ENCODE measurements at regions not wholly inside any gene's neighbourhood (a gene's known extent, or its start where the extent isn't known, plus 50 kb on each side); places are given as distances from the start of the nearest gene placed in this dataset.

DNA sequence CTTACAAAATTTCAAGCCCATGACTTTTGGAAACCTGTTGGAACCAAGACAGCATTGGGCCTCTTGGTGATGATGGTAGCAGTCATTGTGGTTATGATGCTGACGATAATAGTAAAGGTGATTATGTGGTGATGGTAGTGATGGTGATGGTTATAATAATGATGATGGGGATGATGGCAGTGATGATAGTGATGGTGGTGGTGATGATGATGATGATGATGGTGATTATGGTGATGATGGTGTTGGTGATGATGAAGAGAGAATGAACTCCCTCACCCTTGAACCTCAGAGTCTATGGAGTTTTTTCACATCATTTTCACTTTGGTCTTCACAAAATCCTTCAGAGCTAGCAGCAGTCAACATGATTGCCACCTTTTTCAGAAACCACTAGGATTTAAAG is 105.3 kb upstream of the ASIC2 start:
- TF ChIP-seq CTCF (IDR thresholded peaks at IDR 0.05) (no peak), POLR2A (IDR thresholded peaks at IDR 0.05) (no peak), POLR2AphosphoS5 (IDR thresholded peaks at IDR 0.05) (no peak)
